Mesendoderm (in vitro differentiated cells): ENCODE measurements at regions not wholly inside any gene's neighbourhood (a gene's known extent, or its start where the extent isn't known, plus 50 kb on each side); places are given as distances from the start of the nearest gene placed in this dataset.

Source experiments
- DNase-seq: peaks from one replicate; pipeline ENCODE4 v3.0.0; 2013
- H2AK5ac ChIP-seq: 2 replicates; pipeline ENCODE4 v1.6.1; 2013; ENCODE audit warnings: low read length, inconsistent platforms
- H2BK120ac ChIP-seq: 2 replicates; pipeline ENCODE4 v1.6.1; 2013; ENCODE audit warnings: low read depth, mild to moderate bottlenecking, low read length, moderate library complexity, mixed read lengths
- H2BK15ac ChIP-seq: replicated peaks from 2 replicates; pipeline ENCODE4 v1.6.1; 2013; ENCODE audit warnings: low read depth, mild to moderate bottlenecking, moderate library complexity
- H2BK5ac ChIP-seq: 2 replicates; pipeline ENCODE4 v1.6.1; 2013; ENCODE audit warnings: low read length, inconsistent platforms
- H3K18ac ChIP-seq: 2 replicates; pipeline ENCODE4 v1.6.1; 2013; ENCODE audit warnings: mild to moderate bottlenecking, low read length, mixed read lengths
- H3K23ac ChIP-seq: one replicate; pipeline ENCODE4 v1.6.1; 2013; ENCODE audit warnings: low read length
- H3K27ac ChIP-seq: 2 replicates; pipeline ENCODE4 v1.5.1; 2013; ENCODE audit warnings: low read depth, mild to moderate bottlenecking, inconsistent platforms, low read length, moderate library complexity
- H3K27me3 ChIP-seq: 2 replicates; pipeline ENCODE4 v1.6.1; 2013; ENCODE audit warnings: low read length, control low read depth, mild to moderate bottlenecking, inconsistent platforms; ENCODE audit not compliant: insufficient read depth, poor library complexity
- H3K36me3 ChIP-seq: 2 replicates; pipeline ENCODE4 v1.6.1; 2013; ENCODE audit warnings: low read length, inconsistent platforms; ENCODE audit not compliant: control insufficient read depth, insufficient read depth
- H3K4ac ChIP-seq: one replicate; pipeline ENCODE4 v1.6.1; 2013; ENCODE audit warnings: low read depth, mild to moderate bottlenecking, low read length, moderate library complexity
- H3K4me1 ChIP-seq: 2 replicates; pipeline ENCODE4 v1.6.1; 2013; ENCODE audit warnings: low read depth, low read length, inconsistent platforms; ENCODE audit not compliant: control insufficient read depth
- H3K4me2 ChIP-seq: 2 replicates; pipeline ENCODE4 v1.6.1; 2013; ENCODE audit warnings: low read length
- H3K4me3 ChIP-seq: 2 replicates; pipeline ENCODE4 v1.5.1; 2013; ENCODE audit warnings: mild to moderate bottlenecking, low read length
- H3K56ac ChIP-seq: one replicate; pipeline ENCODE4 v1.6.1; 2013; ENCODE audit warnings: low read length
- H3K79me1 ChIP-seq: 2 replicates; pipeline ENCODE4 v1.6.1; 2013; ENCODE audit warnings: low read length, inconsistent platforms
- H3K79me2 ChIP-seq: 2 replicates; pipeline ENCODE4 v1.6.1; 2013; ENCODE audit warnings: mild to moderate bottlenecking, low read length; ENCODE audit not compliant: control insufficient read depth, insufficient read depth
- H3K9ac ChIP-seq: 2 replicates; pipeline ENCODE4 v1.6.1; 2013; ENCODE audit warnings: low read length, inconsistent platforms
- H4K5ac ChIP-seq: one replicate; pipeline ENCODE4 v1.6.1; 2013; ENCODE audit warnings: low read length
- H4K8ac ChIP-seq: one replicate; pipeline ENCODE4 v1.6.1; 2013; ENCODE audit warnings: low read depth, mild to moderate bottlenecking, control low read depth, low read length, moderate library complexity
- WGBS: extraction: QIAGEN DNeasy Blood & Tissue Kit; methylation state at CpG from one replicate; pipeline ENCODE4 v1.1.7; 2013; ENCODE audit warnings: low lambda C conversion rate, missing lambda C conversion rate; ENCODE audit not compliant: insufficient coverage; ENCODE audit errors: extremely low coverage; 5-methylcytosine and 5-hydroxymethylcytosine counted together

DNA sequence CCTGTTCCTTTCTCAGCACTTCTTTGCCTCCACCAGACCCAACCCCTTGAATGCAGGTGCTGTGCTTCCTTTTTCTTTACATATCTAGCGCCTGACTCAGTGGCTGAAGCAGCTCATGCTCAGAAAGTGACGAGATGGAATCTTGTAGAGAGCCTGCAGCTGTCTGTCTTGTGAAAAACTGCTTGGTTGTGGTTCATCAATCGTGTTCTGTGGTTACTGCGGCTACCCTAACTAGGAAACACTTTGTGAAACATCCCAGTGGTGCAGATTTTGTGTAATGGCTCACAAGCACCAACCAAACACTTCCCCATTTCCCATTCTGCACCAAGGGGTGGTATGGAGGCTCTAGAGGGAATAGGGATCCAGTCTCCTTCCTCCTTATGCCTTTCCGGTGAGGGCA lies 307.2 kb upstream of the MMADHC start:
- DNase-seq = no peak
- H3K18ac ChIP-seq = no peak overlapping the region

DNA sequence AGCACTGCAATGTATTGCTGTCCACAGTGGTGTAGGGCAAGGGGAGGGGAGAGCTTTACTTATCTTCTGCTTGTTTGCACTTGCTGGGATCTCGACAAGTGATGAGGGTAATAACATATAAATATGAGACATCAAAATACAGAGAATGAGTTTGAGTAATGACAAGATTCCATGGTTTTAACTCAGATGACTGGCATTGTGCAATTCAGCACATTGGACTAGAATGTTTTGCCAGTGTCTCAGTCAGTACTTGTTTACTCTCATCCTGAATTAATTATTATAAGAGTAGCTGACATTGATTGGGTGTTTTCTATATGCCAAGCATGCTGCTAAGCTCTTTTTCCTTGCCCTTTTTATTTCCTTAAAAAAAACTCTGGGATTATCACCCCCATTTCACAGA lies 306.7 kb upstream of the MMADHC start:
- no peak overlapping the region for H4K8ac ChIP-seq
- no peak overlapping the region for H2BK5ac ChIP-seq
- DNase-seq = no peak
- H3K79me1 ChIP-seq = no peaks in the 10 kb centered on the region
- no peak overlapping the region for H3K4ac ChIP-seq
- no peak overlapping the region for H3K27ac ChIP-seq
- no peaks in the 10 kb centered on the region for H3K79me2 ChIP-seq
- no peak overlapping the region for H3K9ac ChIP-seq
- WGBS = no CpG with 5 or more reads among the region's 1 CpG
- H3K56ac ChIP-seq = no peak overlapping the region
- no peak overlapping the region for H3K18ac ChIP-seq
- no peaks in the 10 kb centered on the region for H3K27me3 ChIP-seq
- H3K4me3 ChIP-seq = no peak overlapping the region
- H3K4me1 ChIP-seq = peaks cover 2% of the 10 kb centered on the region
- H2AK5ac ChIP-seq = no peak overlapping the region
- no peak overlapping the region for H2BK15ac ChIP-seq
- no peaks in the 10 kb centered on the region for H3K36me3 ChIP-seq
- H3K4me2 ChIP-seq = no peak overlapping the region
- no peak overlapping the region for H3K23ac ChIP-seq
- no peak overlapping the region for H2BK120ac ChIP-seq
- no peak overlapping the region for H4K5ac ChIP-seq

More for the DNA sequence above, 307.2 kb upstream of the MMADHC start:
- Histone ChIP-seq H2BK120ac (no peak overlapping the region), H3K4ac (no peak overlapping the region), H3K4me1 (peaks cover 2% of the 10 kb centered on the region), H3K27me3 (no peaks in the 10 kb centered on the region), H3K79me2 (no peaks in the 10 kb centered on the region), H3K56ac (no peak overlapping the region), H4K8ac (no peak overlapping the region), H3K23ac (no peak overlapping the region), H4K5ac (no peak overlapping the region), H3K27ac (no peak overlapping the region), H3K9ac (no peak overlapping the region), H3K79me1 (no peaks in the 10 kb centered on the region), H3K4me3 (no peak overlapping the region), H2BK5ac (no peak overlapping the region), H2BK15ac (no peak overlapping the region), H3K36me3 (no peaks in the 10 kb centered on the region), H2AK5ac (no peak overlapping the region), H3K4me2 (no peak overlapping the region)
- no CpG with 5 or more reads among the region's 5 CpGs for whole genome bisulfite sequencing

DNA sequence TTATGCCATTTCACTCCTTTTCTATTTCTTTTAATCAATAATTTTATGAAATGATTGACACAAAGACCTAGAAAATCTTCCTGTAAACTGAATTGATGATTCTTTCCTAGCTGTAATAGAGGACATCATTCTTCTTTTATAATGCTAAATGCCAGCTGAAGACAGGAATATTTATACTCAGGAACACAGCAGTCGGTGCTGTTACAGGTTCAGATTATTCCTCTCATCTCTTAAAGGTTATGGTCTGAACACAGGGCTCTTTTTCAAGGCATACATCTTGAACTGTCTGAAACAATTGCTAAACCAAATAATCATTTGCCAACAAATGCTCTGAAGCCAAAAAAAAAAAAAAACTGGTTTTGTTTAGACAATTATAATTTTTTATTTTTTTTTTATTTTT lies 305.0 kb upstream of the MMADHC start:
- H3K4me3 ChIP-seq = no peak overlapping the region
- H3K18ac ChIP-seq = no peak overlapping the region
- no peak overlapping the region for H3K9ac ChIP-seq
- H4K5ac ChIP-seq = no peak overlapping the region
- no peak overlapping the region for H2AK5ac ChIP-seq
- no peak overlapping the region for H3K23ac ChIP-seq
- H3K27me3 ChIP-seq = no peaks in the 10 kb centered on the region
- peaks cover under 1% of the 10 kb centered on the region for H3K4me1 ChIP-seq
- WGBS = no CpG with 5 or more reads among the region's 1 CpG
- H2BK15ac ChIP-seq = no peak overlapping the region
- no peak overlapping the region for H3K27ac ChIP-seq
- H3K79me1 ChIP-seq = no peaks in the 10 kb centered on the region
- H2BK120ac ChIP-seq = no peak overlapping the region
- DNase-seq = no peak
- no peaks in the 10 kb centered on the region for H3K36me3 ChIP-seq
- no peak overlapping the region for H4K8ac ChIP-seq
- H3K4ac ChIP-seq = no peak overlapping the region
- no peak overlapping the region for H2BK5ac ChIP-seq
- no peaks in the 10 kb centered on the region for H3K79me2 ChIP-seq
- H3K56ac ChIP-seq = no peak overlapping the region
- H3K4me2 ChIP-seq = no peak overlapping the region

DNA sequence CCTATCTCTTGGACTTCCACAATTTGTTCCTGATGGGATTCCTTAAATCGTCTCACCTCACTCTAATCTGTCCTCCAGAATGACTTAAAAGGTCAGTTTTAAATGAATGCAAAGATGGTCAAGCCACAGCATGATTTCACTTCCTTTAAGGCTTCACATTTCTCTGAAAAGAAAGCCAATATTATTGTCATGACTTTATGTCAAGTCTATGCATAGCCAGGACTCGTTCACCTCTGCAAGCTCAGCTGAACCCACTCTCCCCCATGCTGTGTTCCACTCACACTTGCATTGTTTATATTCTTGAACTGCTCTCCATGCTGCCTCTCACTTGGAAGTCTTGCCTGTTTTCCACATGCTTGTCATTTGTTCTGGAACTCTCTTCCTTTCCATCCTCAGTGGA lies 298.4 kb upstream of the MMADHC start:
- Histone ChIP-seq H2BK120ac (no peak overlapping the region), H2AK5ac (no peak overlapping the region), H3K79me2 (no peaks in the 10 kb centered on the region), H2BK5ac (no peak overlapping the region), H2BK15ac (no peak overlapping the region), H3K79me1 (no peaks in the 10 kb centered on the region), H3K56ac (no peak overlapping the region), H4K8ac (no peak overlapping the region), H3K23ac (no peak overlapping the region), H3K4me1 (no peaks in the 10 kb centered on the region), H3K36me3 (no peaks in the 10 kb centered on the region), H3K4me3 (no peak overlapping the region), H3K9ac (no peak overlapping the region), H3K18ac (no peak overlapping the region), H3K4ac (no peak overlapping the region), H3K4me2 (no peak overlapping the region), H3K27ac (no peak overlapping the region), H3K27me3 (no peaks in the 10 kb centered on the region), H4K5ac (no peak overlapping the region)
- DNase-seq = no peak
- WGBS = no CpG with 5 or more reads among the region's 2 CpGs

DNA sequence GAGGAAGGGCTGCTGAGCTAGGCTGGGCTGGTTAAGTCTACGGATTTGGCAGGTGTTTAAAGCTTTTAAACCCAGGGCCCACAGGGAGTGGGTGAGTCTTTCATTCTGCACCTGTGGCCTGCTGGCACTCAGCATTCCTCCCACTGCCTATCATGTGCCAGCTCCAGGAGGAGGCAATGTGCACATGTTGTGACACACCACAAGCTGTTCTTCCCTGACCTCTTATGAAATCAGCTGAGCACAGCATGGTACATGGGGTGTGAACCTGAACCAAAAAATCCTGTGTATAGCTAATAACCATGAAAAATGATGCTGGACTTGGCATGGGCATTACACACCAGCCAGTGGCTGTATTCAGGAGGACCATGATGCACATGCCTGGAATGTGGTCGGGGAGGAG lies 297.9 kb upstream of the MMADHC start:
- Histone ChIP-seq H3K4me1 (no peaks in the 10 kb centered on the region), H2BK5ac (no peak overlapping the region), H4K5ac (no peak overlapping the region), H3K9ac (no peak overlapping the region), H2BK120ac (no peak overlapping the region), H3K27me3 (no peaks in the 10 kb centered on the region), H3K79me2 (no peaks in the 10 kb centered on the region), H3K18ac (no peak overlapping the region), H2BK15ac (no peak overlapping the region), H3K4me2 (no peak overlapping the region), H3K23ac (no peak overlapping the region), H3K4me3 (no peak overlapping the region), H2AK5ac (no peak overlapping the region), H3K36me3 (no peaks in the 10 kb centered on the region), H3K79me1 (no peaks in the 10 kb centered on the region), H3K56ac (no peak overlapping the region), H4K8ac (no peak overlapping the region), H3K4ac (no peak overlapping the region), H3K27ac (no peak overlapping the region)
- no peak for DNase-seq
- no CpG with 5 or more reads among the region's 2 CpGs for WGBS

DNA sequence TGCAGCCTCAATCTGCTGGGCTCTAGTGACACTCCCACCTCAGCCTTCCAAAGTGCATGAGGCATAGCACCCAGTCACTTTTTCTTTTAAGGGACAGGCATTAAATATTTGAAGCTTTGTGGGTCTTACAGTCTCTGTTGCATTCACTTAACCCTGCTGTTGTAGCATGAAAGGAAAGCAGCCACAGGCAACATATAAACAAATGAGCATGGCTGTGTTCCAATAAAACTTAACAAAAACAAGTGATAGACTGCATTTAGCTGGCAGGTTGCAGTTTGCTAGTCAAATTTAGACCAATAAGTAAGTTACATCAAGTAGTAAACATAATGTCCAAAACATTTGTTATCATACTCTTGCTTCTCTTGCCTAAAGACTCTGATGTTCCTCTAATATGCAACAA lies 297.3 kb upstream of the MMADHC start:
- Histone ChIP-seq H3K56ac (no peak overlapping the region), H3K4me3 (no peak overlapping the region), H3K79me2 (no peaks in the 10 kb centered on the region), H2BK120ac (no peak overlapping the region), H3K23ac (no peak overlapping the region), H3K9ac (no peak overlapping the region), H3K18ac (no peak overlapping the region), H3K4me2 (no peak overlapping the region), H4K8ac (no peak overlapping the region), H2BK5ac (no peak overlapping the region), H4K5ac (no peak overlapping the region), H2AK5ac (no peak overlapping the region), H3K4me1 (no peaks in the 10 kb centered on the region), H3K4ac (no peak overlapping the region), H3K79me1 (no peaks in the 10 kb centered on the region), H3K36me3 (no peaks in the 10 kb centered on the region), H3K27me3 (no peaks in the 10 kb centered on the region), H3K27ac (no peak overlapping the region), H2BK15ac (no peak overlapping the region)
- DNase-seq = no peak
